Heart left ventricle (tissue), 13 donors: ENCODE measurements at regions not wholly inside any gene's neighbourhood (a gene's known extent, or its start where the extent isn't known, plus 50 kb on each side); places are given as distances from the start of the nearest gene placed in this dataset.

Experiments used
- POLR2A ChIP-seq, 2 donors: fragments of 450-650 bp; IDR thresholded peaks; one replicate each; pipeline ENCODE4 v1.6.1; 2017; ENCODE audit warnings: antibody characterized with exemption in 2 of 2, mild to moderate bottlenecking in 2 of 2, moderate library complexity in 2 of 2
- TF ChIP-seq, protein P1 (sequence below), 12 donors: fragments of 200-600 bp; sonication (generic) in 4 of 12; IDR thresholded peaks; one replicate each; pipeline versions ENCODE4 v1.5.0 to v1.8.0; 2018 to 2022; ENCODE audit warnings: antibody characterized with exemption in 12 of 12, mild to moderate bottlenecking in 5 of 12
- donor health status: ischemic (EF 13 %, LVEDD 7.1; RV severe dilation, severe dysfunction).
- donor health status: DM: no; HTN: yes; CAD: no.
- donor health status: DM: no; HTN: no; CAD: no.
- donor health status: ischemic (EF 25% LVEDD 6.9; RV normal size, moderate dysfunction).
- donor health status: ischemic (EF 25% LVEDD 5.7; RV mildly dilated, moderate dysfunction).
- donor health status: ischemic (EF 35%, LVEDD 5.7; RV mildly dilated, moderate dysfunction).
- donor health status: nonischemic (EF 11% LVEDD 7.7; RV severe dilation, severe dysfunction).
- donor health status: DM: yes; HTN: yes; CAD: no.
- donor health status: PGD.
- donor health status: ischemic (EF 29% LVEDD 5.4; RV normal size, mild dysfunction).
- donor health status: nonischemic (EF 23%, LVEDD 6.1; RV moderate dilation, normal function).

DNA sequence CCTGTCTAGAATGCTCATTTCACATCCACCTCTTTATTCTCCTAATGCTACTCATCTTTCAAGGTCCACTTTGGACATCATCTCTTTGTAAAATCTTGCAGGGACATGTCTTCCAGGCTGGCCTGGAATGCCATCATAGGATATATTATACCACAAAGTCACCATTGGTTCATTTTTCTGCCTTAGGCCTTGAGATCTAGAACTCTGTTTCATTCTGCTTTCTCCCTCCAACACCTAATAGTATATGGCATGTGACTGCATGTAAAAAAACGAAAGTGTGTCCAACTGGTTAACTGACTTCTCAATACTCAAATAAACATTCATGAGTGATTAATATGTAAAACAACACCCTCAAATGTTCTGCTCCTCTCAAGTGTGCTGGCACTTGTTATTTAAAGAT, 84.1 kb downstream of the RGS2 start:
- TF ChIP-seq POLR2A (IDR thresholded peaks at IDR 0.05) = no peak
- TF ChIP-seq, protein P1, sequence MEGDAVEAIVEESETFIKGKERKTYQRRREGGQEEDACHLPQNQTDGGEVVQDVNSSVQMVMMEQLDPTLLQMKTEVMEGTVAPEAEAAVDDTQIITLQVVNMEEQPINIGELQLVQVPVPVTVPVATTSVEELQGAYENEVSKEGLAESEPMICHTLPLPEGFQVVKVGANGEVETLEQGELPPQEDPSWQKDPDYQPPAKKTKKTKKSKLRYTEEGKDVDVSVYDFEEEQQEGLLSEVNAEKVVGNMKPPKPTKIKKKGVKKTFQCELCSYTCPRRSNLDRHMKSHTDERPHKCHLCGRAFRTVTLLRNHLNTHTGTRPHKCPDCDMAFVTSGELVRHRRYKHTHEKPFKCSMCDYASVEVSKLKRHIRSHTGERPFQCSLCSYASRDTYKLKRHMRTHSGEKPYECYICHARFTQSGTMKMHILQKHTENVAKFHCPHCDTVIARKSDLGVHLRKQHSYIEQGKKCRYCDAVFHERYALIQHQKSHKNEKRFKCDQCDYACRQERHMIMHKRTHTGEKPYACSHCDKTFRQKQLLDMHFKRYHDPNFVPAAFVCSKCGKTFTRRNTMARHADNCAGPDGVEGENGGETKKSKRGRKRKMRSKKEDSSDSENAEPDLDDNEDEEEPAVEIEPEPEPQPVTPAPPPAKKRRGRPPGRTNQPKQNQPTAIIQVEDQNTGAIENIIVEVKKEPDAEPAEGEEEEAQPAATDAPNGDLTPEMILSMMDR (IDR thresholded peaks at IDR 0.05) = no peak
